RWPE2 (cell line): ENCODE measurements at regions not wholly inside any gene's neighbourhood (a gene's known extent, or its start where the extent isn't known, plus 50 kb on each side); places are given as distances from the start of the nearest gene placed in this dataset.

Experiments
- ATAC-seq: fragments of 200-7000 bp; cut with Tn5 transposase; 3 replicates; pipeline ENCODE4 v1.9.1; 2021; ENCODE audit warnings: low read depth
- DNase-seq: peaks from one replicate; pipeline ENCODE4 v3.0.0-alpha.2; 2020; ENCODE audit warnings: low spot score
- H3K27ac ChIP-seq: fragments of 450-650 bp; 2 replicates; pipeline ENCODE4 v1.5.1; 2017; ENCODE audit warnings: mild to moderate bottlenecking; ENCODE audit not compliant: poor library complexity, severe bottlenecking
- H3K27me3 ChIP-seq: fragments of 250-450 bp; sonication (Bioruptor Pico); 2 replicates; pipeline ENCODE4 v1.5.1; 2021; ENCODE audit warnings: mild to moderate bottlenecking, moderate library complexity; ENCODE audit not compliant: insufficient read depth, poor library complexity, severe bottlenecking
- H3K36me3 ChIP-seq: fragments of 250-450 bp; sonication (Bioruptor Pico); 2 replicates; pipeline ENCODE4 v1.5.1; 2020; ENCODE audit warnings: low read depth, mild to moderate bottlenecking, moderate library complexity
- H3K4me1 ChIP-seq: fragments of 250-450 bp; sonication (Bioruptor Pico); 2 replicates; pipeline ENCODE4 v1.5.1; 2021; ENCODE audit warnings: mild to moderate bottlenecking, moderate library complexity; ENCODE audit not compliant: insufficient read depth, poor library complexity, severe bottlenecking
- H3K4me3 ChIP-seq: fragments of 250-450 bp; sonication (Bioruptor Pico); 2 replicates; pipeline ENCODE4 v1.5.1; 2021; ENCODE audit warnings: mild to moderate bottlenecking, moderate library complexity; ENCODE audit not compliant: severe bottlenecking
- H3K9me3 ChIP-seq: fragments of 250-450 bp; sonication (Bioruptor Pico); 2 replicates; pipeline ENCODE4 v1.5.1; 2021; ENCODE audit warnings: mild to moderate bottlenecking, moderate library complexity; ENCODE audit not compliant: severe bottlenecking
- CTCF ChIP-seq: fragments of 450-650 bp; IDR thresholded peaks from one replicate; pipeline ENCODE4 v1.5.1; 2017; ENCODE audit warnings: mild to moderate bottlenecking, moderate library complexity; ENCODE audit not compliant: poor library complexity, severe bottlenecking

- Histone ChIP-seq H3K27ac (no peak overlapping the region), H3K36me3 (no peaks in the 10 kb centered on the region), H3K4me1 (no peaks in the 10 kb centered on the region), H3K9me3 (no peaks in the 10 kb centered on the region), H3K4me3 (no peak overlapping the region), H3K27me3 (no peaks in the 10 kb centered on the region)
- TF ChIP-seq CTCF, result no peak
- ATAC-seq (no peak), DNase-seq (no peak)
Observed at GRCh38 chr12:58452546-58452945, 467.8 kb downstream of the LRIG3 start.

GRCh38 chr12:58453306-58453705 is 467.0 kb downstream of the LRIG3 start:
- no peak for ATAC-seq
- DNase-seq, result no peak
- Histone ChIP-seq H3K27me3 (no peaks in the 10 kb centered on the region), H3K4me3 (no peak overlapping the region), H3K9me3 (no peaks in the 10 kb centered on the region), H3K4me1 (no peaks in the 10 kb centered on the region), H3K27ac (no peak overlapping the region), H3K36me3 (no peaks in the 10 kb centered on the region)
- TF ChIP-seq CTCF, result no peak

GRCh38 chr12:58455136-58455535 is 465.2 kb downstream of the LRIG3 start:
- no peaks in the 10 kb centered on the region for H3K9me3 ChIP-seq
- no peak overlapping the region for H3K27ac ChIP-seq
- H3K36me3 ChIP-seq, result no peaks in the 10 kb centered on the region
- H3K27me3 ChIP-seq, result no peaks in the 10 kb centered on the region
- H3K4me1 ChIP-seq, result no peaks in the 10 kb centered on the region
- TF ChIP-seq CTCF, result no peak
- no peak for DNase-seq
- no peak overlapping the region for H3K4me3 ChIP-seq
- no peak for ATAC-seq

GRCh38 chr12:58458102-58458501 is 462.2 kb downstream of the LRIG3 start:
- no peaks in the 10 kb centered on the region for H3K27me3 ChIP-seq

GRCh38 chr12:58459191-58459590 is 461.1 kb downstream of the LRIG3 start:
- ATAC-seq, result no peak
- no peak for DNase-seq
- H3K27ac ChIP-seq, result no peak overlapping the region
- TF ChIP-seq CTCF, result no peak
- H3K4me3 ChIP-seq, result no peak overlapping the region
- no peaks in the 10 kb centered on the region for H3K36me3 ChIP-seq
- no peaks in the 10 kb centered on the region for H3K9me3 ChIP-seq
- no peaks in the 10 kb centered on the region for H3K4me1 ChIP-seq
- no peaks in the 10 kb centered on the region for H3K27me3 ChIP-seq

More at GRCh38 chr12:58458102-58458501, 462.2 kb downstream of the LRIG3 start:
- Histone ChIP-seq H3K36me3 (no peaks in the 10 kb centered on the region), H3K9me3 (no peaks in the 10 kb centered on the region), H3K27ac (no peak overlapping the region), H3K4me1 (no peaks in the 10 kb centered on the region), H3K4me3 (no peak overlapping the region)
- DNase-seq, result no peak
- TF ChIP-seq CTCF, result no peak
- ATAC-seq, result no peak
